K562 (cell line): ENCODE measurements at regions not wholly inside any gene's neighbourhood (a gene's known extent, or its start where the extent isn't known, plus 50 kb on each side); places are given as distances from the start of the nearest gene placed in this dataset.

Experiments used
- ATAC-seq: fragments of 200-7000 bp; cut with Tn5 transposase; 3 replicates; pipeline ENCODE4 v1.9.1; 2020; ENCODE audit warnings: moderate library complexity
- BruUV-seq: library from RNA; stranded (reverse); fragments of 400-500 nt; replicated peaks from 2 replicates; lab custom pipeline; 2021; lab: Mats Ljungman, UMichigan
- CTCF ChIA-PET: fragments of 300-600 bp; formaldehyde crosslinking; extraction: SDS; loops from one replicate; lab custom pipeline; 2021; ENCODE audit warnings: low intra/inter-chr PET ratio; lab: Yijun Ruan, JAX
- POLR2A ChIA-PET: fragments of 300-600, 350-650 bp; sonication (Branson Sonifier 250); formaldehyde crosslinking; extraction: SDS; loops from one replicate; lab custom pipeline; 2021; ENCODE audit warnings: antibody characterized with exemption, inconsistent platforms; lab: Yijun Ruan, JAX
- DNase-seq, 4 experiments: peaks; one replicate each; pipeline versions ENCODE4 v3.0.0 to v3.0.0-alpha.2; 2011 to 2018; ENCODE audit warnings: low spot score in 3 of 4, mixed read lengths in 3 of 4; ENCODE audit errors: extremely low read depth in 1 of 4
- FAIRE-seq: peaks from 2 replicates; lab custom pipeline; 2011; peaks lifted over from hg19 to GRCh38; lab: Jason Lieb, UNC
- H2AFZ ChIP-seq: 2 replicates; pipeline ENCODE4 v1.6.0; 2011; ENCODE audit warnings: low read depth, low read length, control low read depth, inconsistent platforms
- H3K27ac ChIP-seq: fragments of 200-600 bp; 3 replicates; pipeline ENCODE4 v1.8.0; 2011; ENCODE audit warnings: low read depth, mild to moderate bottlenecking, control low read depth, inconsistent platforms, low read length, moderate library complexity, mixed read lengths; ENCODE audit errors: extremely low read depth
- H3K27me3 ChIP-seq, 2 experiments: fragments of 300-600 bp in 1 of 2; 2 replicates in 1 of 2; 3 replicates in 1 of 2; pipeline versions ENCODE4 v1.6.0 to v1.8.0; 2011; ENCODE audit warnings: inconsistent platforms in 2 of 2, low read length in 2 of 2, mild to moderate bottlenecking in 1 of 2, mixed read lengths in 1 of 2, moderate library complexity in 1 of 2; ENCODE audit not compliant: control insufficient read depth in 2 of 2, insufficient read depth in 2 of 2
- H3K36me3 ChIP-seq: fragments of 300-600 bp; 3 replicates; pipeline ENCODE4 v1.8.0; 2011; ENCODE audit warnings: mild to moderate bottlenecking, low read length, inconsistent platforms; ENCODE audit not compliant: control insufficient read depth, insufficient read depth
- H3K4me1 ChIP-seq, 2 experiments: fragments of 200-600 bp in 1 of 2; replicated peaks in 1 of 2; 2 replicates in 1 of 2; 3 replicates in 1 of 2; pipeline versions ENCODE4 v1.5.1 to v1.8.0; 2011; ENCODE audit warnings: inconsistent platforms in 2 of 2, low read length in 2 of 2, mild to moderate bottlenecking in 1 of 2, mixed read lengths in 1 of 2, moderate library complexity in 1 of 2; ENCODE audit not compliant: control insufficient read depth in 2 of 2, insufficient read depth in 2 of 2
- H3K4me2 ChIP-seq: 2 replicates; pipeline ENCODE4 v1.6.1; 2011; ENCODE audit warnings: low read length, control low read depth, inconsistent platforms, mixed read lengths; ENCODE audit not compliant: insufficient read depth
- H3K4me3 ChIP-seq: fragments of 200-600 bp; sonication (generic), shearing (Covaris generic); 2 replicates; pipeline ENCODE4 v1.5.1; 2016; ENCODE audit warnings: control low read depth, inconsistent platforms
- H3K79me2 ChIP-seq: fragments of 200-600 bp; 3 replicates; pipeline ENCODE4 v1.8.0; 2011; ENCODE audit warnings: low read length, inconsistent platforms; ENCODE audit not compliant: control insufficient read depth, insufficient read depth
- H3K9ac ChIP-seq, 2 experiments: 2 replicates each; pipeline versions ENCODE4 v1.6.0 to v1.6.1; 2011; ENCODE audit warnings: low read depth in 2 of 2, low read length in 2 of 2, control low read depth in 1 of 2, inconsistent platforms in 1 of 2, mild to moderate bottlenecking in 1 of 2, mixed read lengths in 1 of 2; ENCODE audit not compliant: insufficient read depth in 1 of 2
- H3K9me1 ChIP-seq: one replicate; pipeline ENCODE4 v1.6.0; 2011; ENCODE audit warnings: inconsistent platforms, mild to moderate bottlenecking, low read length, moderate library complexity; ENCODE audit not compliant: control insufficient read depth, insufficient read depth
- H3K9me3 ChIP-seq: replicated peaks from 2 replicates; pipeline ENCODE4 v1.5.1; 2011; ENCODE audit warnings: low read depth, low read length, inconsistent platforms; ENCODE audit not compliant: control insufficient read depth, insufficient read depth
- H4K20me1 ChIP-seq: replicated peaks from 2 replicates; pipeline ENCODE4 v1.6.1; 2011; ENCODE audit warnings: low read length, inconsistent platforms, mixed read lengths; ENCODE audit not compliant: control insufficient read depth, insufficient read depth
- E2F6 ChIP-seq, 2 experiments: IDR thresholded peaks; 2 replicates each; pipeline ENCODE4 v1.6.1; 2011; ENCODE audit warnings: borderline replicate concordance in 1 of 2, control low read depth in 1 of 2, low read depth in 1 of 2, low read length in 1 of 2, mild to moderate bottlenecking in 1 of 2, mixed read lengths in 1 of 2, moderate library complexity in 1 of 2; ENCODE audit not compliant: insufficient read depth in 1 of 2, insufficient read length in 1 of 2, poor library complexity in 1 of 2, severe bottlenecking in 1 of 2; ENCODE audit errors: extremely low read depth in 1 of 2
- HMGN3 ChIP-seq: IDR thresholded peaks from 2 replicates; pipeline ENCODE4 v1.6.1; 2011; ENCODE audit warnings: borderline replicate concordance, low read depth, mild to moderate bottlenecking, mixed read lengths, low read length; ENCODE audit not compliant: insufficient read length; ENCODE audit errors: extremely low read depth
- MGA ChIP-seq: fragments of 450-650 bp; IDR thresholded peaks from 2 replicates; pipeline ENCODE4 v1.6.1; 2016; ENCODE audit warnings: mild to moderate bottlenecking, moderate library complexity
- MTF1 ChIP-seq: fragments of 250-450 bp; sonication (Bioruptor Pico); IDR thresholded peaks from 2 replicates; pipeline ENCODE4 v1.9.0; 2021; ENCODE audit warnings: moderate library complexity, mild to moderate bottlenecking, inconsistent platforms, borderline replicate concordance
- RAD21 ChIP-seq, 2 experiments: fragments of 250-450 bp in 1 of 2; fragments of 450-650 bp in 1 of 2; sonication (Bioruptor Pico) in 1 of 2; formaldehyde crosslinking in 1 of 2; IDR thresholded peaks in 1 of 2; conservative IDR thresholded peaks in 1 of 2; 2 replicates each; pipeline versions ENCODE4 v1.4.0 to v1.8.0; 2020 to 2022; ENCODE audit warnings: mild to moderate bottlenecking in 2 of 2, moderate library complexity in 1 of 2
- RBM22 ChIP-seq: fragments of 200-400 bp; formaldehyde crosslinking; IDR thresholded peaks from 2 replicates; pipeline ENCODE4 v1.6.1; 2018; ENCODE audit warnings: low read length, low read depth; ENCODE audit not compliant: poor library complexity, severe bottlenecking
- STAT5A ChIP-seq: IDR thresholded peaks from 2 replicates; pipeline ENCODE4 v1.6.1; 2012; ENCODE audit warnings: low read length, inconsistent platforms, borderline replicate concordance
- WGBS: fragments of 100-300 bp; shearing (Covaris generic); methylation state at CpG from one replicate; pipeline ENCODE4 v1.1.6; 2016; ENCODE audit warnings: low coverage, mixed read lengths; ENCODE audit not compliant: insufficient coverage; ENCODE audit errors: missing lambda C conversion rate; 5-methylcytosine and 5-hydroxymethylcytosine counted together
- in situ Hi-C: fragments of 300-500 bp; cut with MboI; formaldehyde crosslinking; loops from 4 replicates; pipeline ENCODE4 v1.15.0; 2018; ENCODE audit warnings: inconsistent platforms, mixed read lengths
- intact Hi-C: fragments of 100-400 bp; cut with micrococcal nuclease; formaldehyde crosslinking; loops from 2 replicates; pipeline ENCODE4 v1.14.2; 2022

- ATAC-seq = no peak
- H4K20me1 ChIP-seq = no peaks in the 10 kb centered on the region
- no peaks in the 10 kb centered on the region for H3K36me3 ChIP-seq
- FAIRE-seq = no peak
- no peak overlapping the region for H2AFZ ChIP-seq
- H3K9me1 ChIP-seq = no peaks in the 10 kb centered on the region
- in situ Hi-C loops = no loop called here
- no peaks in the 10 kb centered on the region for H3K79me2 ChIP-seq
- ChIA-PET CTCF (no interaction called here), POLR2A (no interaction called here)
- 0 out of 2 replicates have a peak, but pooled peaks cover 1% of the 10 kb centered on the region for H3K9me3 ChIP-seq
- intact Hi-C loops = no loop called here
- no peak overlapping the region for H3K4me3 ChIP-seq
- H3K4me2 ChIP-seq = no peak overlapping the region
- 72% methylated on average over 3 of the region's 5 CpGs for WGBS
- no TSS peak for BruUV-seq
- H3K27me3 ChIP-seq = no peaks in the 10 kb centered on the region
- H3K27ac ChIP-seq = no peak overlapping the region
- DNase-seq = no peak
- no peak overlapping the region for H3K9ac ChIP-seq
- no peaks in the 10 kb centered on the region; a peak in 2 of 5 replicates for H3K4me1 ChIP-seq
- no peak for TF ChIP-seq HMGN3
- TF ChIP-seq MGA = no peak
- TF ChIP-seq E2F6 (IDR thresholded peaks at IDR 0.05; ENCODE audit: borderline replicate concordance in 1 of 2, extremely low read depth in 1 of 2, insufficient read depth in 1 of 2, insufficient read length in 1 of 2, low read depth in 1 of 2, low read length in 1 of 2, poor library complexity in 1 of 2, severe bottlenecking in 1 of 2) = no peak
- TF ChIP-seq MTF1 (CRISPR knock-in tag) = no peak
- TF ChIP-seq RBM22 = no peak
- no peak for TF ChIP-seq STAT5A
- no peak for TF ChIP-seq RAD21 (CRISPR knock-in tag; conservative IDR thresholded peaks at IDR 0.05 in 1 of 2, IDR thresholded peaks at IDR 0.05 in 1 of 2)
Measured at GRCh38 chr3:105960381-105960780, 91.6 kb upstream of the CBLB start.
